Calu3 (cell line): ENCODE measurements at regions not wholly inside any gene's neighbourhood (a gene's known extent, or its start where the extent isn't known, plus 50 kb on each side); places are given as distances from the start of the nearest gene placed in this dataset.

ENCODE experiments used
- BruUV-seq: library from RNA; stranded (reverse); fragments of 400-500 nt; replicated peaks from 2 replicates; lab custom pipeline; 2021; lab: Mats Ljungman, UMichigan
- CTCF ChIA-PET: fragments of 300-600 bp; sonication (Branson Sonifier 250); formaldehyde crosslinking; loops from one replicate; lab custom pipeline; 2022; ENCODE audit warnings: antibody characterized with exemption; lab: Charles Lee
- DNase-seq: peaks from one replicate; pipeline ENCODE4 v3.0.0; 2022
- H3K27ac Mint-ChIP-seq: one replicate; pipeline ENCODE4 v1.8.0; 2022; ENCODE audit warnings: mixed read lengths; ENCODE audit not compliant: unreplicated experiment
- H3K27me3 Mint-ChIP-seq: one replicate; pipeline ENCODE4 v1.8.0; 2022; ENCODE audit warnings: mixed read lengths; ENCODE audit not compliant: unreplicated experiment
- H3K36me3 Mint-ChIP-seq: one replicate; pipeline ENCODE4 v1.8.0; 2022; ENCODE audit warnings: mild to moderate bottlenecking, moderate library complexity, mixed read lengths; ENCODE audit not compliant: insufficient read depth, unreplicated experiment
- H3K4me1 Mint-ChIP-seq: one replicate; pipeline ENCODE4 v1.8.0; 2022; ENCODE audit warnings: mild to moderate bottlenecking, low read depth, mixed read lengths; ENCODE audit not compliant: unreplicated experiment
- H3K4me3 Mint-ChIP-seq: one replicate; pipeline ENCODE4 v1.8.0; 2022; ENCODE audit warnings: mild to moderate bottlenecking, low read depth, moderate library complexity, mixed read lengths; ENCODE audit not compliant: unreplicated experiment
- H3K9me3 Mint-ChIP-seq: one replicate; pipeline ENCODE4 v1.8.0; 2022; ENCODE audit warnings: low read depth, mixed read lengths; ENCODE audit not compliant: unreplicated experiment
- CTCF ChIP-seq: fragments of 200-600 bp; IDR thresholded peaks from one replicate; pipeline ENCODE4 v1.8.0; 2022; ENCODE audit warnings: antibody characterized with exemption; ENCODE audit not compliant: unreplicated experiment
- intact Hi-C: fragments of 100-400 bp; cut with micrococcal nuclease; formaldehyde crosslinking; loops from one replicate; pipeline ENCODE4 v1.10.0; 2022; ENCODE audit not compliant: unreplicated experiment

GRCh38 chr1:223445402-223445801, 52.2 kb downstream of the CCDC185 start:
- H3K27ac Mint-ChIP-seq, result no peak overlapping the region
- peaks cover 4% of the 10 kb centered on the region for H3K9me3 Mint-ChIP-seq
- H3K4me1 Mint-ChIP-seq, result no peaks in the 10 kb centered on the region
- DNase-seq, result no peak
- H3K4me3 Mint-ChIP-seq, result no peak overlapping the region
- H3K36me3 Mint-ChIP-seq, result no peaks in the 10 kb centered on the region
- no peak for TF ChIP-seq CTCF
- CTCF ChIA-PET, result no interaction called here
- intact Hi-C loops, result no loop called here
- H3K27me3 Mint-ChIP-seq, result peaks cover 46% of the 10 kb centered on the region
- no TSS peak for BruUV-seq

GRCh38 chr1:223453902-223454301, 60.7 kb downstream of the CCDC185 start:
- CTCF ChIA-PET, result no interaction called here
- Mint-ChIP-seq H3K27ac (no peak overlapping the region), H3K4me1 (no peaks in the 10 kb centered on the region), H3K4me3 (no peak overlapping the region), H3K36me3 (no peaks in the 10 kb centered on the region), H3K9me3 (no peaks in the 10 kb centered on the region), H3K27me3 (peaks cover 24% of the 10 kb centered on the region)
- TF ChIP-seq CTCF, result no peak
- BruUV-seq, result no TSS peak
- DNase-seq, result no peak
- intact Hi-C loops, result no loop called here

DNA sequence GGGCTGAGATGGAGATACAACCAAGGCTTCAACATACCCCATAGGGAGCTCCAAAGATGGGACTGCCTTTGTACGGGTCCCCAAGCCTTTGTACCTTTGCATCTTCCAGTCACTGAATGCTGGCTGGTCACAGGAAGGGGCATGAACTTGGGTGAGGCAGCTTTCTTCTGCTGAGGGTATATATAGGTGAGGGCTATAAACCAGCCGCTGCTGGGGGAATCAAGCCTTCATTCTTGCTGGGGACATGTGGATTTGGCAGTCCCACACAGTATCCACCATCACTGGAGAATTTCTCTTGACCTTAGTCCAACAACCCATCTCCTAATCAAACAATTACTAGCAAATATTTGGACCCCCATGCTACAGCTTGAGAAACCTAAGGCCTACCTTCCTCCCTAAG, 61.7 kb downstream of the CCDC185 start:
- CTCF ChIA-PET, result interaction anchor here (0.5 kb wide), 1 partner anchor 656 kb away, joined by 3 read pairs; no protein-coding TSS in a partner anchor
- no peak for DNase-seq
- Mint-ChIP-seq H3K36me3 (no peaks in the 10 kb centered on the region), H3K4me3 (no peak overlapping the region), H3K9me3 (no peaks in the 10 kb centered on the region), H3K27ac (no peak overlapping the region), H3K4me1 (no peaks in the 10 kb centered on the region), H3K27me3 (peaks cover 32% of the 10 kb centered on the region)
- TF ChIP-seq CTCF, result no peak
- no TSS peak for BruUV-seq
- intact Hi-C loops, result no loop called here

- no TSS peak for BruUV-seq
- Mint-ChIP-seq H3K27ac (no peak overlapping the region), H3K4me1 (no peaks in the 10 kb centered on the region), H3K4me3 (no peak overlapping the region), H3K27me3 (peaks cover 37% of the 10 kb centered on the region), H3K9me3 (no peaks in the 10 kb centered on the region), H3K36me3 (no peaks in the 10 kb centered on the region)
- intact Hi-C loops, result no loop called here
- no peak for DNase-seq
- CTCF ChIA-PET, result interaction anchor here (0.5 to 0.6 kb wide), 2 partner anchors 37 to 657 kb away, joined by 3 read pairs; no protein-coding TSS in a partner anchor
- TF ChIP-seq CTCF, result no peak
Measured at GRCh38 chr1:223455470-223455869, 62.3 kb downstream of the CCDC185 start.
